IPS-20b (cell line): ENCODE measurements at regions not wholly inside any gene's neighbourhood (a gene's known extent, or its start where the extent isn't known, plus 50 kb on each side); places are given as distances from the start of the nearest gene placed in this dataset.

Experiments
- H3K27ac ChIP-seq: one replicate; pipeline ENCODE4 v1.5.1; 2013; ENCODE audit warnings: low read length
- H3K27me3 ChIP-seq: 2 replicates; pipeline ENCODE4 v1.6.1; 2013; ENCODE audit warnings: mild to moderate bottlenecking, low read length, inconsistent platforms; ENCODE audit not compliant: insufficient read depth
- H3K36me3 ChIP-seq: 2 replicates; pipeline ENCODE4 v1.6.1; 2013; ENCODE audit warnings: low read depth, mild to moderate bottlenecking, inconsistent platforms, low read length, moderate library complexity; ENCODE audit not compliant: insufficient read depth
- H3K4me1 ChIP-seq: 2 replicates; pipeline ENCODE4 v1.6.1; 2013; ENCODE audit warnings: mild to moderate bottlenecking, control low read depth, inconsistent platforms, low read length, moderate library complexity; ENCODE audit not compliant: insufficient read depth
- H3K4me3 ChIP-seq: 2 replicates; pipeline ENCODE4 v1.5.1; 2013; ENCODE audit warnings: mild to moderate bottlenecking, low read length, inconsistent platforms
- H3K9ac ChIP-seq: 2 replicates; pipeline ENCODE4 v1.6.1; 2013; ENCODE audit warnings: low read depth, mild to moderate bottlenecking, inconsistent platforms, low read length, moderate library complexity
- H3K9me3 ChIP-seq: 2 replicates; pipeline ENCODE4 v1.6.1; 2013; ENCODE audit warnings: mild to moderate bottlenecking, low read depth, low read length, inconsistent platforms; ENCODE audit not compliant: insufficient read depth

- H3K36me3 ChIP-seq, result no peaks in the 10 kb centered on the region
- H3K27ac ChIP-seq, result no peak overlapping the region
- H3K4me3 ChIP-seq, result no peak overlapping the region
- no peaks in the 10 kb centered on the region for H3K27me3 ChIP-seq
- no peak overlapping the region for H3K9ac ChIP-seq
- no peaks in the 10 kb centered on the region for H3K9me3 ChIP-seq
- H3K4me1 ChIP-seq, result peaks cover 11% of the 10 kb centered on the region
Observed at GRCh38 chr15:61524545-61524944, 295.4 kb upstream of the RORA start.

GRCh38 chr15:61524086-61524485 lies 295.0 kb upstream of the RORA start:
- no peaks in the 10 kb centered on the region for H3K27me3 ChIP-seq
- no peak overlapping the region for H3K4me3 ChIP-seq
- no peak overlapping the region for H3K27ac ChIP-seq

GRCh38 chr15:61522411-61522810 lies 293.3 kb upstream of the RORA start:
- no peaks in the 10 kb centered on the region for H3K36me3 ChIP-seq
- no peak overlapping the region for H3K9ac ChIP-seq
- H3K9me3 ChIP-seq, result no peaks in the 10 kb centered on the region
- H3K27ac ChIP-seq, result no peak overlapping the region
- no peak overlapping the region for H3K4me3 ChIP-seq
- peaks cover 8% of the 10 kb centered on the region; the same call in 1 of the 2 replicates for H3K4me1 ChIP-seq
- H3K27me3 ChIP-seq, result no peaks in the 10 kb centered on the region

More at GRCh38 chr15:61524086-61524485, 295.0 kb upstream of the RORA start:
- no peaks in the 10 kb centered on the region for H3K9me3 ChIP-seq
- peaks cover 11% of the 10 kb centered on the region for H3K4me1 ChIP-seq
- no peaks in the 10 kb centered on the region for H3K36me3 ChIP-seq
- H3K9ac ChIP-seq, result no peak overlapping the region

- H3K4me3 ChIP-seq, result no peak overlapping the region
- H3K9ac ChIP-seq, result no peak overlapping the region
- peaks cover 8% of the 10 kb centered on the region; the same call in 1 of the 2 replicates for H3K4me1 ChIP-seq
- no peaks in the 10 kb centered on the region for H3K36me3 ChIP-seq
- H3K9me3 ChIP-seq, result no peaks in the 10 kb centered on the region
- H3K27ac ChIP-seq, result no peak overlapping the region
- H3K27me3 ChIP-seq, result no peaks in the 10 kb centered on the region
Observed at GRCh38 chr15:61521953-61522352, 292.9 kb upstream of the RORA start.

GRCh38 chr15:61519296-61519695 lies 290.2 kb upstream of the RORA start:
- no peaks in the 10 kb centered on the region for H3K27me3 ChIP-seq
- no peak overlapping the region for H3K27ac ChIP-seq
- peaks cover 8% of the 10 kb centered on the region; the same call in 1 of the 2 replicates for H3K4me1 ChIP-seq
- H3K4me3 ChIP-seq, result no peak overlapping the region
- no peaks in the 10 kb centered on the region for H3K36me3 ChIP-seq
- H3K9me3 ChIP-seq, result no peaks in the 10 kb centered on the region
- H3K9ac ChIP-seq, result no peak overlapping the region

DNA sequence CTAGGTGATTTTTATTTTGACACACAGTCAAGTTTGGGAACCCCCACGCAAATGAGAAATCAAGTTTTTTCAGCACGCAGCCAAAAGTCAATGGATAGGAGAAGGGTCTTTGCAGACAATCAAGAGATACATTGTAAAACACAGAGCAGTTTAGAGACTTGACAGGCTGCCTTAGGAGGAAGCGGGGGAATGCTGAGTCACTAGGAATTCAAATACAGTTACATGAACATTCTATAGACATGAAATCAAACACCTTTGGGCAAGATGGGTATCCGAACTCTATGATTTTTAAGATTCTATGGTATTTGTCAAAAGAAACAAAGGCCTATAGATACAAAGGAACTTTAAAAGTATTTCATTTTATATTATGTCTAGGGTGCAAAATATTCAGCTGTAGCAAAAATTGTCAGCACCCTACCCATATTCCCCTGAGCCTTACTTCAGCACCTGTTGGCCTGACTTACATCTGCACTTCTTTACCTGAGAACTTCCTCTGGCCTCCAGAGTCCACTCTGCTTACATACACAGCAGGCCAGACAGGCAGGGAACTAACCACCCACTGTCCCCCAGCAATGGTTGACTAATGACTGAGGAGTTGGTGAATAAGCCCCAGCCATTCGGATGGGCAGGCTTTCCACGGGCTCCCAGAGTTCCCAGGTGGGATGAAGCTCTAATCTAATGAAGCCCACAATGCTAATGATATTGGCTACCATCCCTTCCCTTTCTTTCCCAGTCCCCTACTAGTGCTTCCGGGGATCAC lies 289.3 kb upstream of the RORA start:
- Histone ChIP-seq H3K4me1 (peaks cover 8% of the 10 kb centered on the region; the same call in 1 of the 2 replicates), H3K27ac (no peak overlapping the region), H3K36me3 (no peaks in the 10 kb centered on the region), H3K4me3 (no peak overlapping the region), H3K9me3 (no peaks in the 10 kb centered on the region), H3K27me3 (no peaks in the 10 kb centered on the region), H3K9ac (no peak overlapping the region)

DNA sequence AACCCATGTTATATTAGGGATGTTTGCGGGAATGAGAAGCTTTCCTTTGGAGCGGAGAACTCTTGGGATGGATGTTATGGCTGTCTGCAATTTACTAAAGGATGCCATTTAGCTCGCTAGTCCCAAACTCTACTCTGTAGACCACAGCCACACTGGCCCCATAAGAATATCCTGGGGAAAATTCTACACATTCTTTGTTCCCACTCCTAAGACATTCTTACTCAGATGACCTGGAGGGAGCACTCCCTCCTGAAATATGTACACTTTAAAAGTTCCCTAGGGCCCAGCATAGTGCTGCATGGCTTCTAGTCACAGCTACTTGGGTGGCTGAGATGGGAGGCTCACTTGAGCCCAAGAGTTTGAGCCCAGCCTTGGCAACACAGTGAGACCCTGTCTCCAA lies 288.7 kb upstream of the RORA start:
- Histone ChIP-seq H3K27me3 (no peaks in the 10 kb centered on the region), H3K27ac (no peak overlapping the region), H3K36me3 (no peaks in the 10 kb centered on the region), H3K4me3 (no peak overlapping the region), H3K9ac (no peak overlapping the region), H3K4me1 (peaks cover 8% of the 10 kb centered on the region; the same call in 1 of the 2 replicates), H3K9me3 (no peaks in the 10 kb centered on the region)

DNA sequence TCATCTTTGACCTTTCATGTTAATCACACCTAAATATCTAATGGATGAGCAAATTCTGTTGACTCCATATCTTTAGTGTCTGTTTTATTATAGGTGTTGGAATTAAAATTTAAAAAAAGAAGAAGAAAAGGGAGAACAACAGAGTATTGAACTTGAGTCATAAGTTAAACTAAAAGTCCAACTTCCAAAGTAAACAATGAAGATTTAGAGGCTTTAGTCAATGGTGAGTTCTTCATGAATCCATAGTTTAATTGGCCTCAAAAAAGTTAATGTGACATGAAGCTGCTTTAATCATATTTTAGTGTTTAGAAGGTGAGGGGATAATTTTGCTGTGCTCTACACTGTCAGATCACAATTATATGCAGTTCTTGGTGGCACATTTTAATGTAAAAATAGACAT lies 288.2 kb upstream of the RORA start:
- no peak overlapping the region for H3K27ac ChIP-seq
- no peak overlapping the region for H3K9ac ChIP-seq
- H3K9me3 ChIP-seq, result no peaks in the 10 kb centered on the region
- no peaks in the 10 kb centered on the region for H3K27me3 ChIP-seq
- peaks cover 8% of the 10 kb centered on the region; the same call in 1 of the 2 replicates for H3K4me1 ChIP-seq
- no peak overlapping the region for H3K4me3 ChIP-seq
- no peaks in the 10 kb centered on the region for H3K36me3 ChIP-seq

GRCh38 chr15:61511756-61512155 lies 282.7 kb upstream of the RORA start:
- Histone ChIP-seq H3K4me1 (no peaks in the 10 kb centered on the region), H3K9me3 (no peaks in the 10 kb centered on the region), H3K27me3 (no peaks in the 10 kb centered on the region), H3K9ac (no peak overlapping the region), H3K27ac (no peak overlapping the region), H3K36me3 (no peaks in the 10 kb centered on the region), H3K4me3 (no peak overlapping the region)

DNA sequence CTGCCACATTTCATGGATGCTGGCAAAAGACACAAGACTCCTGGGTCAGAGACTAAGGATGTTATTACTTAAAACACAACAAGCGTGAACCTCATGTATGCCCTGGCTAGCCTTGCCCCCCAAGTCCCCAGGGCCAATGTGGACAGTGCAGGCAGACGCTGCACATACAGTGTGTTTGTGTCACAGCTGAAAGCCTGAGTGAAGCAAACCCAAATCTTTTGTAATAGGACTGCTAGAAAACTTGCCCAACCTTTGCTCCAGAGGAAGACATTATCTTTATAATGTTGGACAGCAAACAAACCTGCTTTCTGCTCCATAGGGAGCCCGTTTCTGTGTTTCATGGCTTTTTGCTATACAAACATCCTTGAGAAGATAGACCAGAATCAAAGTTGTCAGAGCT lies 282.0 kb upstream of the RORA start:
- H3K36me3 ChIP-seq, result no peaks in the 10 kb centered on the region
- H3K27ac ChIP-seq, result no peak overlapping the region
- no peaks in the 10 kb centered on the region for H3K27me3 ChIP-seq
- H3K4me3 ChIP-seq, result no peak overlapping the region
- H3K9me3 ChIP-seq, result no peaks in the 10 kb centered on the region
- H3K9ac ChIP-seq, result no peak overlapping the region
- H3K4me1 ChIP-seq, result no peaks in the 10 kb centered on the region

- no peak overlapping the region for H3K4me3 ChIP-seq
Observed at GRCh38 chr15:61509327-61509840, 280.3 kb upstream of the RORA start.

GRCh38 chr15:61503383-61503969 lies 274.4 kb upstream of the RORA start:
- Histone ChIP-seq H3K27ac (no peak overlapping the region), H3K9ac (no peak overlapping the region), H3K4me3 (no peak overlapping the region), H3K4me1 (peaks cover 7% of the 10 kb centered on the region; the same call in 1 of the 2 replicates), H3K36me3 (no peaks in the 10 kb centered on the region), H3K9me3 (no peaks in the 10 kb centered on the region), H3K27me3 (no peaks in the 10 kb centered on the region)

More at GRCh38 chr15:61509327-61509840, 280.3 kb upstream of the RORA start:
- Histone ChIP-seq H3K36me3 (no peaks in the 10 kb centered on the region), H3K9me3 (no peaks in the 10 kb centered on the region), H3K27me3 (no peaks in the 10 kb centered on the region), H3K9ac (no peak overlapping the region), H3K27ac (no peak overlapping the region), H3K4me1 (no peaks in the 10 kb centered on the region)
